HG03378 (cell line): ENCODE measurements at regions not wholly inside any gene's neighbourhood (a gene's known extent, or its start where the extent isn't known, plus 50 kb on each side); places are given as distances from the start of the nearest gene placed in this dataset.
"Not testable (repeated sequence)": the region's sequence is repeated elsewhere in the genome, so short reads cannot be mapped to it uniquely, and the experiment has no call there.

Experiments
- ATAC-seq: cut with Tn5 transposase; IDR thresholded peaks from one replicate; pipeline ENCODE4 v1.9.1; 2021; ENCODE audit warnings: mild to moderate bottlenecking, moderate library complexity; ENCODE audit not compliant: unreplicated experiment

DNA sequence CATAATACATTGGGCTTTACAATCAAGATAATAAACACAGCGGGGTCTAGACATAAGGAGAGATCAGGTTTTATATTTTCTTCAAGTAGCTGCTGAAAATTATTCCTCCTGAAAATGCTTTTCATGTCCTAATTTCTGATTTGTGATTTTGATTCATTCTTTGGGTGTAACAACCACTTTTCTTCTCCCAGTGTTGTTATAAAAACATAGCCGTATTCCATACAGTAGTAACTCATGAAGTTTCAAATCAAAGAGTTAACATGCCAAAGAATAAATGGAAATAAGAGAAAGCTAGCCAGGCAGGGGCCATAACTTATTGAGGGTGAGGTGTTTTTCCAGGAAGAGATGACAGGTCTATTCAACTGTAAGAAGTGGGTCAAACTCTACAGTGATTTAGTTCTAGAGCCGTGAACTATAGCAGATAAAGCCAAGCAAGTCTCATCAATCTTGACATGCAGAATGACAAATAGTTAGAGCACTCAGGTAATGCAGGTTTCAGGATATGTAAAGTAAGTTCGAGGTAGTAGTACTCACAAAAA is 934.4 kb upstream of the SLITRK1 start:
- no peak for ATAC-seq

GRCh38 chr13:84812789-84813188 is 930.5 kb upstream of the SLITRK1 start:
- ATAC-seq = no peak

DNA sequence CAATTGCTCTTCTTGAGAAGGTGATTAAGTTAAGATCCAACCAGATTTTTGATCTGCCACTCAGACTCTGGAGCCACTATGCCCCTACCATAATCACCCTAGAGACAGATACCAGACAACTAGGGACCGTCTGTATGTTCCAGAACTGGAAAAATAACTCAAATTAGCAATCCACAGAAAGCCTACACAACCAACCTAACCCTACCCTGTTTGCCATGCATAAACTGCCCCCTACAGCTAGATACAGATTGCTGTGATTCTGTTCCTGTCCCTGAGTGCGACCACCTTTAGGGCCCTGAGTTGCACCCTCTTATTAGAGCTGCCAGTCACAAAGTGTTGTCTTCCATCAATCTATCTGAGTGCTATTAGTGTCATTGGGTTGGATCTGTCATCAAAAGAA is 929.8 kb upstream of the SLITRK1 start:
- ATAC-seq = no peak

GRCh38 chr13:84810781-84811180 is 928.5 kb upstream of the SLITRK1 start:
- ATAC-seq = no peak

DNA sequence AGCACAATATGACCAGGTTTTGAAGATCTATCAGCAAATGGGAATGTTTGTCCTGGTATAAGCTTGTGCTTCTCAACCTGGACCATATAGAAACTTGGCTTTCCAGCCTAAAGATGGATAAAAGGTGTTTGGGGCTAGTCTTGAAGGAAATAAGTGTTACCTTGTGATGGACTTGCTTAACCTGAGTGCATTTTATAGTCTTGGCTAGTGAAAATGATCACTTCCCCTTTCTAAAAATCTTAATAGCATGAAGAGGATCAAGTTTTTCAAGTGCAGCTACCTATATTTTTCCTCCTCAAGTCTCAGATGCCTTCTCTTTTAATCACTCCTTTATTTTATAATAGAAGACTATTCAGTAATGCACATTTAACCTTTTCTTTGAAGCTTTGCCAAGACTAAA is 919.8 kb upstream of the SLITRK1 start:
- no peak for ATAC-seq

DNA sequence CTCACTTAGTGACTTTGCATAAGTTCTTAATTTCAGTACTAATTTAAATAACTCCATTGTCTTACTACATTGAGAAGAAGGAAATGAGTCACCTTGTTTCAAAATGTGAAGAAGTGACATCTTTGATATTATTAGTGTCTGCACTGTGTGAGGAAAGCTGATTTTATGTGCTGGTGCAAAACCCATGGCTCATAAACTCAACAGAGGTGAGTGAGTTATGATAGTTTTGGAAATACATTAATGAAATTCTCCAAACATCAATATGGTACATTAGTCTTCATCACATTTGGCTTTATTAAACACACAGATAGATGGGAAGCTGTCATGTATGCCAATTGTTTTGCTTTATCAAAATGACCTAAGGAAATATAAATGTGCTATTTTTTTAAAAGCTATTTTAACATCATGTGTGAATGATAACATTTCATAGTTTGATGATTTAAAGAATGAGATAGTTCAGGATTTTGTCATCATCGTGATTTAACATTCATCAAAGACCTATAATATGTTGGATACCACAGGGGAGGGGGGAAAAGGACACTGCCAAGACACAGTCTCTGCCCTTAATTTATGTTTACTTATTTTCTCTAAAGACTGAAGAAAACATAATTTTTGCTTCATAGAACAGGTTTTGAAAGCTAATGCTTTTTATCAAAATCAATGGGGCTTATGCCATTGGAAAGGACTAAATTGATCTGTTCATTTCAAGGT is 902.3 kb upstream of the SLITRK1 start:
- ATAC-seq = no peak

DNA sequence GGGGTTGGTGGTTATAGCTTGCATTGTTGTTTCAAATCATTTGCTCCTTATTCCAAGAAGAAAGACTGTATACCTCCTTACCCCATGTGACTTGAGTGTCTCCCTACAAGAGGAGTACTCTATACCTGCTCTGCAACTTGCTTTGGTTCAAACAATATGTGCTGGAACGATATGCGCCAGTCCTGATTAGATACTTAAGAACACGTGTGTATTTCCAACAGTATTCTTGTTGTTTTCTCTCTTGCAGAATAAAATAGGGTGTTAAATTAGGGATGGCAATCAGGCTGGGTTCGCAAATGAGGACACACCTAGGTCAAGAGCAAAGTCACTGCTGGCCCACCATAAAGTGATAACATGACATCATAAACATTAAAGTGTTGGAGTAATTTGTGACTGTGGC is 895.0 kb upstream of the SLITRK1 start:
- ATAC-seq = no peak

- ATAC-seq = no peak
These were observed 894.3 kb upstream of the SLITRK1 start for GRCh38 chr13:84776593-84776992.

GRCh38 chr13:84775920-84776319 is 893.6 kb upstream of the SLITRK1 start:
- not testable (repeated sequence) for ATAC-seq

GRCh38 chr13:84774111-84774510 is 891.8 kb upstream of the SLITRK1 start:
- ATAC-seq = no peak

GRCh38 chr13:84760956-84761355 is 878.7 kb upstream of the SLITRK1 start:
- no peak for ATAC-seq

DNA sequence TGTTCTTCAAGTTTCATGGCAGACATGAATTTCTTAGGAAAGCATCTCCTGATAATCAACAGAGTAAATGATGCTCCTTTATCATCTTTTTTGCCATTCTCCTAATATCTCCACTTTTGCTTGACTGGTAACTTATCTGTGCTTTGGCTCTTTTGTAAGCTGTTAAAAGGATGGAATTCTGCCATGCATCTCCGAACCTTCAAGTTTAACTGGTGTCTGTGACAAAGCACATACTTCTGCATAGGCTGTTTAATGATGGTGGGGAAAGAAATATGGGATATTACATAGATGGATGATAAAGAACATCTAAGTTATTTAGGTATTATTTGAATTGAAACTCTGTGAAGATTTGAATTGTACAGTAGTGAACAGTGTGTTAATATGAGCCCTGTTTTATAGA is 866.9 kb upstream of the SLITRK1 start:
- ATAC-seq = no peak

DNA sequence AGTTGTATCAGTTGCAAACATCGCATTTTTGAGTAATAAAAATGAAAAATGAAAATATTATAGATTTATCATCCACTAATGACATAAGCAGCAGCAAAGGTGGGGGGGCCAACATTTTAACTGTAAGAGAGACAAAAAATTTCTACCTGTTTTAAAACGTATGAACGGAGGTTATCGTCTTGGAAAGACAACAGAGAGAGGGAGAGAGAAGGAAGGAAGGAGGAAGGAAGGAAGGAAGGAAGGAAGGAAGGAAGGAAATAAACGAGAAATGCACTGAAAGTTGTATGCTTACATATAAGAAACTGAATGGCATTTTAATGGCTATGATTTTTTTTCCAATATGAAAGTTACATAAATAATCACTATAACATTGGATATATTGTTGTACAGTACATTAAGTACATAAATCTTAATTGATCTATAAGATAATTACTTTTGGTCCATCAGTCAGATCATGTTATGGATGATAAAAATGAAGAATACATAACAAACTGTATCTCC is 862.8 kb upstream of the SLITRK1 start:
- no peak for ATAC-seq

- ATAC-seq = no peak
These were observed 861.9 kb upstream of the SLITRK1 start for GRCh38 chr13:84744203-84744602.

- ATAC-seq = no peak
These were observed 859.0 kb upstream of the SLITRK1 start for GRCh38 chr13:84741253-84741652.

DNA sequence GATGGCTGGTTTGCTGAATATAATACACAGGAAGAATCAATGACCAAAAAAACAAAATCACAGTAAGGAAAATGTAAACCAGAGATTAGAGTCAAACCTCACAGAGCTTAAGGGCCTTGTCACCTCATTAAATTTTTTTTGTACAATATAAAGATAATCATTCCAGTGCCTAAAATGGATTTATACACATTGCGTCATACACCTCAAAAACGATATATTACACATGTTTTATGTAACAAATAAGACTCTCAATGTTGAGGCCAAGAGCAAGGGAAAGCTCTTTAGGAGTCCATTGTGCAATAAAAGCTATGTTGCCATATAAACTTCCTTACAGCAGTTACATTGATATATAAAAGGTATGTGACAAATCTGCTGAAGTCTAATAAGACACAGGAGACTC is 856.7 kb upstream of the SLITRK1 start:
- no peak for ATAC-seq

- ATAC-seq = no peak
These were observed 855.4 kb upstream of the SLITRK1 start for GRCh38 chr13:84737661-84738060.

- no peak for ATAC-seq
These were observed 848.1 kb upstream of the SLITRK1 start for GRCh38 chr13:84730376-84730775.

- ATAC-seq = no peak
These were observed 823.9 kb upstream of the SLITRK1 start for GRCh38 chr13:84705982-84706710.

- ATAC-seq = no peak
These were observed 819.9 kb upstream of the SLITRK1 start for GRCh38 chr13:84702174-84702573.

- not testable (repeated sequence) for ATAC-seq
These were observed 815.3 kb upstream of the SLITRK1 start for GRCh38 chr13:84697591-84697990.

- ATAC-seq = no peak
These were observed 804.7 kb upstream of the SLITRK1 start for GRCh38 chr13:84686973-84687372.
